ENCODE measurements at regions not wholly inside any gene's neighbourhood (a gene's known extent, or its start where the extent isn't known, plus 50 kb on each side); places are given as distances from the start of the nearest gene placed in this dataset.
"Not testable (repeated sequence)": the region's sequence is repeated elsewhere in the genome, so short reads cannot be mapped to it uniquely, and the experiment has no call there.

DNA sequence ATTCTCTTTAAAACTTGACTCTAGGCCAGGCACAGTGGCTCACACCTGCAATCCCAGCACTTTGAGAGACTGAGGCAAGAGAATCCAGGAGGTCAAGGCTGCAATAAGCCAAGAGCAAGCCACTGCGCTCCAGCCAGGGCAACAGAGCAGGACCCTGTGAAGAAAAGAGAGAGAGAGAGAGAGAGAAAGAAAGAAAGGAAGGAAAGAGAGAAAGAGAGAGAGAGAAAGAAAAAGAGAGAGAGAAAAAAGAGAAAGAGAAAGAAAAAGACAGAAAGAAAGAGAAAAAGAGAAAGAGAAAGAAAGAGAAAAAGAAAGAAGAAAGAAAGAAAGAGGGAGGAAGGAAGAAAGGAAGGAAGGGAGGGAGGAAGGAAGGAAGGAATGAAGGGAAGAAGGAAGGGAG, 76.7 kb downstream of the RIN2 start:
- no peak for DNase-seq

DNA sequence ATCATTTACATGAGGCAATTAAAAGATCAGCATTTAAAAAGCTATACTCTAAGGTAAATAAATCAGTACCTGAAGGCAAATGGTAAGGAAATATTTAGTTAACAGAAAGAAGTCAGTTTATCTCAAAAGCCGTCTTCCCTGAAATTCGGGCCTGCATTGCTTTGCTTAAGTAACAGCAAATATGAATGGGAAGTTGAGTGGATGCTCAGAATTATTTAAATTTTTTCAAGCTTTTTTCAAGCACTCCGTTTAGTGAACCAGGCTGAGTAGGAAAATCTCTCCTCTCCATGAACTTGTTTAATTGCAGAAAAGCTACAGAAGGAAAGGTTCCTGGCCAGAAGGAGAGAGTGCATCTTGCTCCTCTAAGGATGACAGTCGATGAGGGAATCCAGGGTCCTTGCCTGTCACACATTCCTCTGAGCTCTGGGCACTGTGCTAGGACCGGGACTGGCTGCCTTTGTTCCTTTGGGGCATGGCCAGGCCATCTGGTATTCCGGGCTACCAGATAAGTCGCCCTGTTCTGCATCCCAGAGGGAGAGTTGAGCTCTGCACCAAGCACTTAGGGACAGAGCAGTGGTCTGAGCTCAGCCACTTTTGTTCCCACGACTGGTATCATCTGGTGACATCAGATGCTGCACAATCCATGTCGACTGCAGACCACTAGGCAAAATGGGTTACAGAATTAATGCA, 77.6 kb downstream of the RIN2 start:
- DNase-seq, result peak; percentile 67 to 73

DNA sequence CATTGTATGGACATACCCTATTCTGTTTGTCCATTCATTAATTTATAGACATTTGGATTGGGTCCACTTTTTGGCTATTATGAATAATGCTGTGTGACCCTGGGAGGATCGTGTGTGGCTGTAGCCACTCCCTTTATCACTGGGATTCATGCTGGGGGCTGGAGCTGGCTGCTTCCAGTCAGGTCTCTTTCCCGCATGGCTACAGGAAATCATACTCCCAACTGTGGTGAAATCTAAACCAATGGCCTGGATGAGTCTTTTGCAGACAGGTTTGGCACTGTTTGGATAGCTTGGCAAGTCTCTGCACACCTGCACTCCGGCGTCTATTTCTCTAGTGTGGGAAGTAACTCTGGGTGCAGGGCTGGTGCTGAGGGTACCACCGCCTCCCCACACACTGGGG, 80.4 kb downstream of the RIN2 start:
- DNase-seq, result no peak

DNA sequence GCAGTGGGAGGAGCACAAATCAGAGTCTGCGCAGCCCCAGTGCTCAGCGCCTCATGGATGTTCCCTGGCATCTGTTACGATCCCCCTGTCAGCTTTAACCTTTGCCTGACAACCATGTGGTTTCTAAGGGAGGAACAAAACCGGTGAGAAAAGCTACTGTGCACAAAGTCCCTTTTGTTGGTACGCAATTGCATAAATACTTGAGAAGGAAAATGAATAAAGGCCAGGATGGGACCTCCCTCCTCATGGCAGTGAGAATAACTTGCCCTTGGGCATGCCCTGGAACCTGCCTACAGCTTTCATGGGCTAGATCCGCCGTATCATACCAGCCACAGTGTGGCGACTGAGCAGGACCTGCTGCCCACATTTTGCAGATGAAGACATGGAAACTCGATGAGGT, 81.0 kb downstream of the RIN2 start:
- DNase-seq, result no peak

DNA sequence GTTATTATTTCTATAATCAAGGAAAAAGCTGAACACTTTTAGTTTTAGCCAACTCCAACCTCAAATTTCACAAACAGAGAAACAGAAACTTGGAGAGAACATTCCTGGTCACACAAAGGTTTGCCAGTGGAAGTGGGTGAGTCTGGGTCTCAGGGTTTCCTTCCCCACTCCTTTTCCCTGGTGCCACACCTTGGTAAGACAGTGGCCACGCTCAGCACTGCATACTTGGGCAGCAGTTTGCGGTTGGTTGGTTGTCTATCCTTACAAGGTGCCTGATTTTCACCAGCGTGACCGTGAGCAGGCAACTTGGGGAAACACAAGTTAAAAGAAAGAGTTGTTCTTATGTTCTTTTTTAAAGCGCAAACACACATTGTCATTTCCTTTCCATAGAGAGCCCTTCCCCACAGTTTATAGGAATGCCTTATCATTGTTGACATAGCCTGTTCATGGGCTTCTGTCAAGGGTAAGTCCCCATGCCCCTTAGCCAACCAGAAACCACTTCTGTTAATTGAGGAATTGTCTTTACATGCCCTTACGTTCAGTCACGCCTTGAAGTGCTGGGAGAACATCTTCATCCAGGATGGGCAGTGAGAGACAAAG, 82.2 kb downstream of the RIN2 start:
- DNase-seq, result no peak

DNA sequence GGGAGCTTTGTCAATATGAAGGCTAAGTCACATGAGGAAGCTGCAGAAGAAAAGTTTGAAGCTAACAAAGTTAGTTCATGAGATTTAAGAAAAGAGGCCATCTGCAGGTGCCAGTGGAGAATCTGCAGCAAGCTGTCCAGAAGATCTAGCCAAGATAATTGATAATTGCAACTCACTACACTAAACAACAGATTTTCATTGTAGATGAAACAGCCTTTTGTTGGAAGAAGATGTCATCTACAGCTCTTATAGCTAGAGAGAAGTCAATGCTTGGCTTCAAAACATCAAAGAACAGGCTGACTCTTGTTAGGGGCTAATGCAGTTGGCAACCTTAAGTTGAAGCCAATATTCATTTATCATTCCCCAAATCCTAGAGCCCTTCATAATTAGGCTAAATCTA, 83.7 kb downstream of the RIN2 start:
- no peak for DNase-seq

DNA sequence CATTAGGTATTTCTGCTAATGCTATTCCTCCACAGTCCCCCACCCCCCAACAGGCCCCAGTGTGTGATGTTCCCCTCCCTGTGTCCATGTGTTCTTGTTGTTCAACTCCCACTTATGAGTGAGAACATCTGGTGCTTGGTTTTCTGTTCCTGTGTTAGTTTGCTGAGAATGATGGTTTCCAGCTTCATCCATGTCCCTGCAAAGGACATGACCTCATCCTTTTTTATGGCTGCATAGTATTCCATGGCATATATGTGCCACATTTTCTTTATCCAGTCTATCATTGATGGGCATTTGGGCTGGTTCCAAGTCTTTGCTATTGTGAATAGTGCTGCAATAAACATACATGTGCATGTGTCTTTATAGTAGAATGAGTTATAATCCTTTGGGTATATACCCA, 86.8 kb downstream of the RIN2 start:
- DNase-seq, result not testable (repeated sequence)

DNA sequence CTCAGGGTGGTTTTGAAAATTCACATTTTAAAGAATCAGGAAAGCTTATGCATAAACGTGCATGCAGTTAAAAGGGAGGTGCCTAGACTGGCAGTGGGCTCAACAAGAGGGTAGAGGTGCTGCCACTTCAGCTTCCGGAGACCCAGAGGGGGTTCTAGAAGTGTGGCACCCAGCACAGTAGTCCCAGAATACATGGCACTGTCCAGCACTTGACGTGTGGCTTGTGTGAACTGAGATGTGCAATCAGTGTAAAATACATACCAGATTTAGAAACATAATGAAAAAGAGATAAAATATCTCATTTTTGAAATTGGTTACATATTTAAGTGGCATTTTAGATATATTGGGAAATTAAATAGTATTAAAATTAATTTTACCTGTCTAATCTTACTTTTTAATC, 89.3 kb downstream of the RIN2 start:
- no peak for DNase-seq

DNA sequence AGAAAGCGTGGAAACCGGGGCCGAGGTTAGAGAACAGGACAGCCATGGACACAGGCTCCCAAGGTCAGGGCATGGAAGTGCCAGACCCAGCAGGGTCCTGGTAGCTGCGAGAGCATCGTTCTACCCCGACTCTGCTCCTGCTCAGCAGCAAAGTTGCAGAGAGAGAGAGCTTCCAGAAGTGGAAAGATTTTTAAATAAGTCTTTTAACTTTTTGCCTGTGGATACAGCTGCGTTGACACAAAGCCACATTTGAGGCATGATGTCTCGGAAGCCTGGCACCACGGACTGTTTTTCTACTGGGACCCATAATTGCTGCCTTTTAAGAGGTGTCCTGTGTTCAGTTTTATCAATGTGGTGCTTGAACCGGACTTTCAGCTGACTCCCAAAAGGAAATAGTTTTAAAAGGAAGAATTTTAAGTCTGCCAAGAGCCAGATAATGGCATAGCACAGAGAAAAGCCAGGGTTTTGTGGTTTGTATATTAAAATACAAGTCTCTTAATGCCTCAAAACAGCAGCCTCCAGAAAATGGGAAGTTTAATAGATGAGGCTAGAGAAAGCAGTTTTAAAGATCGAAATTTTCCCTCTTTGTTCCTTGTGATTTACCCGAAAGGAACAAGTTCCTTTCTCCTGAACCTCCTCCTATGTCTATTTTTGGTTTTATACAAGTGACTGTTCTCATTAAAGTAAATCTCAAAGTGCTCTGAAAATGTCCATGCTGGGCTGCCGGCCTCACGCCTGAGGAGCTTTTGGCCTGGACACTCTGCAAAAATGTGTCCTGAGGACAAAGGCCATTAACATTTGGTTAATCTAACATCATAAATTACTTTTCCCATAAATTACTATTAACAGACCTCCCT, 91.5 kb downstream of the RIN2 start:
- peak; percentile 48 to 65 for DNase-seq

DNA sequence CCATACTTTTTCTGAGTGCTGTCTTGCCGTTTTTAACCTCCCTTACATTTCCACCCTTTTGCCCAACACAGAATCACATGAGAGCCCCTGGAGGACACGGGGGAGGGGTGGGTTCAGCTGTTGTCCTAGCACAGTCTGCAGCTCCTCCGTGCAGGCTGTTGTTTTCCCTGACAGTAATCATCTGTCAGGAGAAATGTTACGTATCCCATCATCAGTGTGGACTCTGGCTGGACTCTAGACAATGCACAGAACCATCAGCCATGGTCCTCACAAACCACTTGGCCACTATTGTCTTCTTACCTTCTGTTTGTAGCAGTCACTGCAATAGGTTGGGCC, 92.1 kb downstream of the RIN2 start:
- DNase-seq, result peak; percentile 31 to 48

DNA sequence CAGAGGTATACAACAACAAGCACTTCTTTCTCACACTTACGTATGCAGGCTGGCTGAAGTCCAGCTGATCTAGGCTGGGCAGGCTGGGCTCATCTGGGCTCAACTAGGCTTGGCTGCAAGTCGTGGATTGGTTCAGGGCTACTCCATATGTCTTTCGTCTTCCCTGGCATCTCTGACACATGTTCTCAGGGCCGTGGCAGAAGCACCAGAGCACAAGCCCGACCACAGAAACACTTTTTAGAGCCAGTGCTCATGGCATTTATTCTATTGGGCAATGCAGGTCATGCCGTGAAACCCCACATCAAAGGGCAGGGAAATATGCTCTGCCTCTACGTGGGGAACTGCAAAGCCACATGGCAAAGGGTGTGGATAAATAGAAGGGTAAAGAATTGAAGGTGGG, 93.8 kb downstream of the RIN2 start:
- DNase-seq, result no peak

DNA sequence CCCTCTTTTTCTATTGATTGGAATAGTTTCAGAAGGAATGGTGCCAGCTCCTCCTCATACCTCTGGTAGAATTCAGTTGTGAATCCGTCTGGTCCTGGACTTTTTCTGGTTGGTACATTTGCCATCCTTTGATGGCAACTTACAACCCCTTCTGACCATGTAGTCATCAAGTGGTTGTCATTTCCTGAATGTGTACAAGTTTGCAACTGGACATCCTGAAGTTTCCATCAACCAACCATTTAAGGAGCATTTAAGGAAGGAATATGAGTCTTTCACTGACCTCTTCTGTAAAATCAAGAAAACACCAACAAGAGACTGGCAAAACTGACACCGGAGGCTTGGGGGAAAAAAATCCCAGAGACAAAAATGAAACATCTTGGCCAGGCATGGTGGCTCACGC, 97.4 kb downstream of the RIN2 start:
- DNase-seq, result no peak

DNA sequence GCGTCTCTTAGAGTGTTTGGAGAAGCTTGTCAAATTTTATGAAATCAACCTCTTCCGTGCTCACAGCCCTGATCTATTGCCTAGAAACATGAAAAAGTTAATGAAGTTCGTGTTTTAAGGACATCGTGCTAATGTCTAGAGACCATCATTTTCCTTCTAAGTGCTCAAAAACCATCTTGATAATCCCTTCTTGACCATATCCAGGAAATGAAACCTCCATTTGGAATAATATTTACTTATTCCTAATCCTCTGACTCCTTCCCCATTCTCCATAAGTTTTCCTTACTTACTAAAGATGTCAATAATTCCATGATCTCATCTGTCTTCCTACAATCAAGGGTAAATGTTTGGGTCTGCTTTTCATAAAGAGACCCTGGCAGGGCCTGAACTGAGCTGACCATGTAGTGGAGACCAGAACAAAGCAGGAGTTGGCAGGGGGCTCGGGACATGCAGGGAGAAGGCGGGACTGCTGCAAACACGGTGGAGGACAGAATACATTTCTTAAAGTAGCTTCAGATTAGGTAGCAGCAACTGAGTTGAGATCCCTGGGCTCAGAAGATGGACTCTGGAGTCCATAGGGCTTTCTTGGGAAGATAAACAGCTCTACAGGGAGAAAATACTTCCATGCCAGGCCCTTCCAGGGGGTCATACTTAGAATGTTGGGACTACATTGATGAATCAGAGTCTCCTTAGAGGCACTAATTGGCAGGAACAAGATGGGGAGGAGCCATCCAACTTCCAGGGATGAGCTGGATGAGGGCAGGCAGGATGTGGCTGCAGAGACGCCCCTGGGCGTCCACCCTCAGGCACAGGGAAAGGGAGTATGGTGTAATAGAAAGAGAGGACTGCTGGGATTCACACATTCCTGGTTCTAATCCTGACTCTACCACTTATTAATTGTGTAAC, 100.7 kb downstream of the RIN2 start:
- DNase-seq, result no peak

DNA sequence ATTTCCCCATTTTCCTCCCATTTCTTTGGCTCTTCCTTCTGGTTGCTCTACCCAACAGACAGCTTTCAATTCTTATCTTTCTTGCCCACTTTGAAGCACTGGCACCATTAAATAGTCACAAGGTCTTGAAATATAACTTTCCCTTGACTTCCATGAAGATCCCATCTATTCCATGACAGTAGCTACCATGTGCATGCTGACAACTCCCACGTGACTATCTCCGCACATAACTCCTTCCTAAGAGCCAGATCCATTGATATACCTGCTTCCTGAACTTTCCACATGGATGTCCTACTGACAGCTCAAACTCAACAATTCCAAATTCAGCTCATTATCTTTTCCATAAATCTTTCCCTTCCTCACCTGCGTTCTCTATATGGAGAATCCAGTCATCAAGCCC, 101.4 kb downstream of the RIN2 start:
- no peak for DNase-seq

DNA sequence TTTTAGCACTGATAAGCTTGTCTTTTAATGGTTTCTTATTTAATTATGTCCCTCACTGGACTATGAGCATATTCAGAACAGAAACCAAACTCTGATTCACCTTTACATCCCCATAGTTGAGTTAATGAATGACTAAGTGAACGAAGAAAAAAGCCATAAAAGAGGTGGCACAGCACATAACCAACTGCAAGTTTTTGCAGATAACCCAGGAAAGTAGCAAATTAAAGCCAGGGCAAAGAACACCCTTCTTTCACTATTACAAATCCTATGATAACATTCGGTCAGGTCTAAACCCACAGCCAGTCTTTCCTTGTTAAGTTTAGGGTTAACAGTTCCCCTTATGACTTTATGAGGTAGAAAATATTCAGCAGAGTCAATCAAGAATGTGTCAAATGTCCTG, 102.7 kb downstream of the RIN2 start:
- DNase-seq, result no peak

DNA sequence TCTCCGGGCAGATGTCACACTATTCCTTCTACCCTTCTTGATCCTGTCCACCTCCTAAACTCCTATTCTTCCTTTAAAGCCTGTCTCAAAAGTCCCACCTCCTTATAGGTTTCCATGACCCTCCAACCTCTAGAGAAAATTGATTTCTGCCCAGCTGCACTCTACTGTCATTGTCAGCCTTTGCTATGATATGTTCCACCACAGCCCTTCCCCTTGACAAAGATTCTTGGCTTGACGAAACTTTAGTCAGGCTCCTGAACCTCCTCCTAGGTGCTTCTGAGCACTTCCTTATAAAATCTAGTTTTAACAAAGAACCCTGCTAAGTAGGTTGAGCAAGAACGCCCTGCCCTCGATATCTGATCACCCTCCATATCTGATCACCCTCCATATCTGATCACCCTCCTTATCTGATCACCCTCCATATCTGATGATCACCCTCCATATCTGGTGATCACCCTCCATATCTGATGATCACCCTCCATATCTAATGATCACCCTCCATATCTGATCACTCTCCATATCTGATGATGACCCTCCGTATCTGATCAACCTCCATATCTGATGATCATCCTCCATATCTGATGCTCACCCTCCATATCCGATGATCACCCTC, 103.2 kb downstream of the RIN2 start:
- no peak for DNase-seq

DNA sequence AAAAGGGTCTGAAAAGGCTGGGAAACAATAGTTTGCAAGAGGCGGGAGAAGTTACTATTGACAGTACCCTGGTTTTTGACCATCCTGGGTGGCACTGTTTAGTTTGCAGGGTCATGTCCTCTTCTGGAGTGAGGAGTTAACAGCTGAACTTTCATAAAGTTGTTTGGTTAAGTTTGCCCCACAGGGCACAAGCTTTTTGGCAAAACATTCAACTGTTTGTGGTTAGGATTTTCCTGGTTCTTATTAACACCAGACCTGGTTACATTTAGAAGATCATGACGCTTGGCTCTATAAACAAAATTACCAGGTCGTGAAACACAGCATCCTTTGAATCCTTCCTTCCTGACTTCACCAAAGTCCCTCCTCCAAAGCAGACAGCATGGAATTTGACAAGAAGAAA, 106.1 kb downstream of the RIN2 start:
- no peak for DNase-seq

DNA sequence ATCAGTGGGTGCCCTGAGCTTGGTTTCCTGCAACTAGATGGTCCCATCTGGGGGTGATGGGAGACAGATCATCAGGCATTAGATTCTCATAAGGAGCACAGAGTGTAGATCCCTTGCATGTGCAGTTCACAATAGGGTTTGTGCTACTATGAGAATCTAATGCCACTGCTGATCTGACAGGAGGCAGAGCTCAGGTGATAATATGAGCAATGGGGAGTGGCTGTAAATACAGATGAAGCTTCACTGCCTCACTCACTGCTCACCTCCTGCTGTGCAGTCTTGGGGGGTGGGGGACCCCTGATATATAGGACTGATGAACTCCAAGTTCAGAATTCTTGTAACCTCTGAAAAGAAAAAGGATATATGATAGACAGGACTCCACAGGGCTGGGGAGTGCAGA, 108.0 kb downstream of the RIN2 start:
- no peak for DNase-seq

DNA sequence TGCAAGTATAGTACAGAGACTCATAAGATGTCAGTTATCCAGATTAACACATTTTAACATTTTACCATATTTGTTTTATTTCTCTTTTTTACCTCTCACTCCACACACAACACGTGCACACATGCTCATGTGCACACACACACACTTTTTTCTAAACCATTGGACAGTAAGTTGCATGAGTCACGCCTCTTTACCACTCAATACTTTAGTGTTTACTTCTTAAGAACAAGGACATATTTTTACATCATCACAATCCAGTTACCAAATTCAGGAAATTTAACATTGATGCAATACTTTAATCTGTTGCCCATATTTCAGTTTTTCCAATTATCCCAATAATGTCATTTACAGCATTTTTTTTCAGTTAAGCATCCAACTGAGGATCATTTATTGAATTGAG, 109.0 kb downstream of the RIN2 start:
- DNase-seq, result no peak

DNA sequence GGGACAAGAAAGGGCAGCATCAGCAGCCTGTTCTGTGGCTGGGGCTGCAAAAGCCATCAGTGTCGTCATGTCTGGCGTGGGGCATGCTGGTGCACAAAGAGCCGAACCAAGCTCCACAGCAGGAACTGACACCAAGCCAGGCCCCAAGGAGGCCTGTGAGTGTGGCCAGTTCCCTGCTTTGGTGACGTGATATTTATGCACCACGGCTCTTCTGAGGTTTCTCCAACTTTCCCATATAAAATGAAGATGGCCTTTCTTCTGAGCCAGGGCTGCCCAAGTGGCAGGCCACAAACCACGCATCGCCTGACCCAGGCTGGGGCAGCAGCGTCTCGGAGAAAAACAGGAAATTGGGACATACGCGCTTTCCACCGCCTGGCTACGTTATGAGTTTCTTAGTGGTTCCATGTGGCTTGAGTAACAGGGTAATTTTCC, 109.9 kb downstream of the RIN2 start:
- DNase-seq, result peak in 1 of 2 donors; percentile 26

DNA sequence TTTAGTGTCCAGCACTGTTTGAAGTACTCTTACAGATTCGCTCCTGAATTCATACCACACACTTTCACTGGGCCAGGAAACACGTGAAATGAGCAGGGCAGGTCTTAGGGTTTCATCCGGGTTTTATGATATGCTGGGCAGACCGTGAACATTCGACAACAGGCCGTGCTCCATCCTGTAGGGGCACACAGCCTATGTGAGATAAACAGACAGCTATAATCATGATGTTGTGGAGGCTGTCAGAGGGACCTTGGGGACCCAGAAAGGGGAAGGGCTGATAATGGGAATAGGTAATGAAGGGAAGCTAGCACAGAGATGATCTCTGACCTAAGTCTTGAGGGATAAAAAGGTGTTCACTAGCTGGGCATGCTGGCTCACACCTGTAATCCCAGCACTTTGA, 110.4 kb downstream of the RIN2 start:
- DNase-seq, result no peak

DNA sequence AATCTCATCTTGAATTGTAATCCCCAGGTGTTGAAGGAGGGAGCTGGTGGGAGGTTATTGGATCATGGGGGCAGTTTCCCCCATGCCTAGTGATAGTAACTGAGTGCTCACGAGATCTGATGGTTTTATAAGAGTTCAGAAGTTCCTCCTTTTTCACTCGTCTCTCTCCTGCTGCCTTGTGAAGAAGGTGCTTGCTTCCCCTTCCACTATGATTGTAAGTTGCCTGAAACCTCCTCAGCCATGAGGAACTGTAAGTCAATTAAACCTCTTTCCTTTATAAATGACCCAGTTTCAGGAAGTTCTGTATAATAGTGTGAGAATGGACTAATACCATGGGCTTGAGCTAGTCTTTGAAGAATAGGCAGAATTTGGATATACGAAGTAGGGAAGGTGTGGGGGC, 113.9 kb downstream of the RIN2 start:
- DNase-seq, result no peak
